Left lobe of liver (tissue), 2 donors: ENCODE measurements at regions not wholly inside any gene's neighbourhood (a gene's known extent, or its start where the extent isn't known, plus 50 kb on each side); places are given as distances from the start of the nearest gene placed in this dataset.
"Not testable (repeated sequence)": the region's sequence is repeated elsewhere in the genome, so short reads cannot be mapped to it uniquely, and the experiment has no call there.

Experiments used
- ATAC-seq: fragments of 200-7000 bp; cut with Tn5 transposase; one replicate; pipeline ENCODE4 v1.9.1; 2020; ENCODE audit warnings: mild to moderate bottlenecking, moderate library complexity
- DNase-seq: peaks from one replicate; pipeline ENCODE4 v3.0.0-alpha.2; 2020; ENCODE audit warnings: low spot score
- donor health status: DM: no; HTN: no; CAD: no; lungs with moderate emphysema.
- donor health status: DM: no; HTN: yes; CAD: no.

GRCh38 chr9:25078202-25078601 lies 532.5 kb upstream of the IZUMO3 start:
- DNase-seq (no peak), ATAC-seq (no peak)

- no peak for ATAC-seq
- no peak for DNase-seq
Measured at GRCh38 chr9:25048098-25048724, 502.5 kb upstream of the IZUMO3 start.

GRCh38 chr9:25045469-25045868 lies 499.8 kb upstream of the IZUMO3 start:
- ATAC-seq, DNase-seq: not testable (repeated sequence)

- no peak for DNase-seq
- ATAC-seq = no peak
Measured at GRCh38 chr9:25029743-25030142, 484.0 kb upstream of the IZUMO3 start.

- DNase-seq (no peak), ATAC-seq (no peak)
Measured at GRCh38 chr9:25025686-25026085, 480.0 kb upstream of the IZUMO3 start.

GRCh38 chr9:25025156-25025555 lies 479.5 kb upstream of the IZUMO3 start:
- DNase-seq (no peak), ATAC-seq (no peak)

- DNase-seq = no peak
- no peak for ATAC-seq
Measured at GRCh38 chr9:25017779-25018178, 472.1 kb upstream of the IZUMO3 start.

- DNase-seq (no peak), ATAC-seq (no peak)
Measured at GRCh38 chr9:25010027-25010662, 464.4 kb upstream of the IZUMO3 start.

GRCh38 chr9:25003686-25004085 lies 458.0 kb upstream of the IZUMO3 start:
- ATAC-seq (no peak), DNase-seq (no peak)

- ATAC-seq (no peak), DNase-seq (no peak)
Measured at GRCh38 chr9:24986331-24986730, 440.6 kb upstream of the IZUMO3 start.

- DNase-seq, ATAC-seq: not testable (repeated sequence)
Measured at GRCh38 chr9:24970780-24971179, 425.1 kb upstream of the IZUMO3 start.

- no peak for DNase-seq
- no peak for ATAC-seq
Measured at GRCh38 chr9:24961762-24962161, 416.1 kb upstream of the IZUMO3 start.

GRCh38 chr9:24953070-24953469 lies 407.4 kb upstream of the IZUMO3 start:
- DNase-seq (no peak), ATAC-seq (no peak)

- no peak for ATAC-seq
Measured at GRCh38 chr9:24939109-24939850, 393.6 kb upstream of the IZUMO3 start.

GRCh38 chr9:24936117-24936516 lies 390.4 kb upstream of the IZUMO3 start:
- DNase-seq = no peak
- no peak for ATAC-seq

More at GRCh38 chr9:24939109-24939850, 393.6 kb upstream of the IZUMO3 start:
- DNase-seq = no peak

GRCh38 chr9:24932785-24933184 lies 387.1 kb upstream of the IZUMO3 start:
- ATAC-seq (no peak), DNase-seq (no peak)

GRCh38 chr9:24931894-24932293 lies 386.2 kb upstream of the IZUMO3 start:
- no peak for ATAC-seq

GRCh38 chr9:24912767-24913166 lies 367.1 kb upstream of the IZUMO3 start:
- ATAC-seq (no peak), DNase-seq (no peak)

More at GRCh38 chr9:24931894-24932293, 386.2 kb upstream of the IZUMO3 start:
- no peak for DNase-seq

- no peak for DNase-seq
- no peak for ATAC-seq
Measured at GRCh38 chr9:24901319-24901718, 355.6 kb upstream of the IZUMO3 start.

- DNase-seq (no peak), ATAC-seq (no peak)
Measured at GRCh38 chr9:24900179-24900578, 354.5 kb upstream of the IZUMO3 start.

GRCh38 chr9:24899463-24899862 lies 353.8 kb upstream of the IZUMO3 start:
- DNase-seq (no peak), ATAC-seq (no peak)

- ATAC-seq = no peak
- DNase-seq = no peak
Measured at GRCh38 chr9:24897826-24898225, 352.1 kb upstream of the IZUMO3 start.
